Skeletal muscle satellite cell (primary cell): ENCODE measurements at regions not wholly inside any gene's neighbourhood (a gene's known extent, or its start where the extent isn't known, plus 50 kb on each side); places are given as distances from the start of the nearest gene placed in this dataset.
A peak's percentile ranks its signal among the peaks of the same experiment; 100 is the strongest.

Experiments
- H3K27me3 ChIP-seq: 2 replicates; pipeline ENCODE4 v1.7.0; 2013; ENCODE audit warnings: low read length; ENCODE audit not compliant: control insufficient read depth, insufficient read depth
- H3K36me3 ChIP-seq: 2 replicates; pipeline ENCODE4 v1.7.0; 2013; ENCODE audit warnings: mild to moderate bottlenecking, control low read depth, low read length; ENCODE audit not compliant: insufficient read depth
- H3K4me1 ChIP-seq: 2 replicates; pipeline ENCODE4 v1.7.0; 2013; ENCODE audit warnings: low read length; ENCODE audit not compliant: control insufficient read depth, insufficient read depth
- H3K4me2 ChIP-seq: 2 replicates; pipeline ENCODE4 v1.7.0; 2013; ENCODE audit warnings: mild to moderate bottlenecking, low read length
- H3K4me3 ChIP-seq: 2 replicates; pipeline ENCODE4 v1.7.0; 2013; ENCODE audit warnings: low read length
- H3K9ac ChIP-seq: 2 replicates; pipeline ENCODE4 v1.7.0; 2013; ENCODE audit warnings: mild to moderate bottlenecking, low read depth, low read length, moderate library complexity
- H3K9me3 ChIP-seq: replicated peaks from 2 replicates; pipeline ENCODE4 v1.7.0; 2013; ENCODE audit warnings: mild to moderate bottlenecking, control low read depth, low read length

DNA sequence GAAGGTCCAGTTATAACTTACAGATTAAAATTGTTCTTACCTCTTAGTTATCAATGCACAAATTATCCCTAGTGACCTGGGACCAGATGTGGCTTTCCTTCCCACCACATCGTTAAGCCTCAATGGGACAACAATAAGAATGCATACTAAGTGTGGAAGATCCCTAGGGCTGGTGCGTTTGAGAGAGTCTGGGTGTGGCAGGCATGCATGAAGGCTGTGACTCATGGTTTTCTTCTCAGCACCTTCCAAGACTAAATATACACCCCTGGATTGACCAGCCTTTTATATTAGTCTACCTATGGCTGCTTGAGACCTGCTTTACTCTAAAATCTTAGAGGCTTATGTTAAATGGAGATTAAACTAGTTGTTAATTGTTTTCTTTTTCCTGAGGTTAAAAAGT lies 261.7 kb upstream of the SLC14A2 start:
- H3K9ac ChIP-seq, result no peak overlapping the region
- no peak overlapping the region for H3K4me2 ChIP-seq
- no peaks in the 10 kb centered on the region for H3K36me3 ChIP-seq
- no peak overlapping the region for H3K4me3 ChIP-seq
- H3K27me3 ChIP-seq, result peaks cover 21% of the 10 kb centered on the region
- no peaks in the 10 kb centered on the region for H3K4me1 ChIP-seq
- no peaks in the 10 kb centered on the region for H3K9me3 ChIP-seq

DNA sequence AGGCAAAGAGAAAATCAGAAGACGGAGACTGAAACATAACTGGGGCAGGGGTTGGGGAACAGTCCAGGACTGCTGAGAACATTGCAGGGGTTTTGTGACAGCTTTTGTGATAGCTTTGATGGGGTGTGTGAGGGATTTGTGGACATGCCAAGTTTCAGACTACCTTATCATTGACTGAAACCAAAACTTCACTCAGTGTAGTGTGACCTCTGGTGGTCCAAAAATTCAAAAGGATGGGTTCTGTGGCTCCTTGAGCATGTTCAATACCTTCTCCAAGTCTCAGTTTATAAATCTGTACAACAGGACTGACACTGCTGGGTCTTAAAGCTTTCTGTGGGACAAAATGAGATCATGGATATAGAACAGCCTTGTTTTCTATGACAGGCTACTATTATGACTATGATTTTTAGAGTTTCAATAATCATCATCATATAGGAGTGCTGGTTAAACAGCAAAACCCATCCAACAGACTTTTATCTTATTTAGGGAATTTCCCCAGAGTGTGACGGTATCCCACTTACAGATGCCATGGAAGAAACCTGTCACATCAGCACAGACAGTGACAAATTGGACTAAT lies 259.2 kb upstream of the SLC14A2 start:
- Histone ChIP-seq H3K27me3 (peaks cover 28% of the 10 kb centered on the region), H3K36me3 (no peaks in the 10 kb centered on the region), H3K4me3 (no peak overlapping the region), H3K4me2 (no peak overlapping the region), H3K9ac (no peak overlapping the region), H3K4me1 (no peaks in the 10 kb centered on the region), H3K9me3 (no peaks in the 10 kb centered on the region)

DNA sequence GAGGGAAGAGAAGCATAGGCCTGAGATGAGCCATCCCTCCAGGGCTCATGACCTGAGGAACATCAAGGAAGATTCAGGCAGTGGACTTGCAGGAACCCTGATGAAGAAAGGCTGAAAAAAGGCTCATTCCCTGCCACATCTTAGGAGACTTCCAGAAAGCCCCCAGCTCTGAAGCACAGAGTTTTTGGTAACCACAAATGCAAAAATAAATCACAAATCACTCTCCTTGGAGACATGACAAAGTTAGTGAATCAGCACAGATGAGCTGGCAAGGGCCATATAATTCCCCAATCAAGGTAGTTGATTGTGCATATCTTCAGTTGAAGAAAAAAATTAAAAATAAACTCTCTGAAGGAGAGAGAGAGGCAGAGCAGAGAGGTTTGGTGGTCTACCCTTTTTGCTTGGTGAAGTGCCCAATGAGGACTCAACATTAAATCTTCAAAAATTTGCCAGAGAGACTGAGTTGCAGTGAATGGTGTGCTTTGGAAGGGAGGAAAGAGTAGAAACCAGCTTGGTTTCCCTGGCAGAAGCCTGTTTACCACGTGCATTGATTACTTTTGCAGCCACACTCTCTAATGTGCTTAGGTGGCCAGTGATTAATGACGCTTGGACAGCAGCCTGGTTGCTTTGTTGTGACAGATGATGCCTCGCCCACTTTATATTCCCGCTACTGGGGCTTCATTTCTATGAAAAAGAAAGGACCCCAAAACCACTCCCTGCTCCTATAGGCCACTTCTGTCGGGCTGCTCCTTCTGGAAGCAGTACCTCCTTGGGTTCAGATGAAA lies 257.4 kb upstream of the SLC14A2 start:
- Histone ChIP-seq H3K9me3 (no peaks in the 10 kb centered on the region), H3K9ac (no peak overlapping the region), H3K4me2 (no peak overlapping the region), H3K27me3 (peaks cover 39% of the 10 kb centered on the region), H3K4me3 (no peak overlapping the region), H3K4me1 (peaks cover 5% of the 10 kb centered on the region), H3K36me3 (no peaks in the 10 kb centered on the region)

DNA sequence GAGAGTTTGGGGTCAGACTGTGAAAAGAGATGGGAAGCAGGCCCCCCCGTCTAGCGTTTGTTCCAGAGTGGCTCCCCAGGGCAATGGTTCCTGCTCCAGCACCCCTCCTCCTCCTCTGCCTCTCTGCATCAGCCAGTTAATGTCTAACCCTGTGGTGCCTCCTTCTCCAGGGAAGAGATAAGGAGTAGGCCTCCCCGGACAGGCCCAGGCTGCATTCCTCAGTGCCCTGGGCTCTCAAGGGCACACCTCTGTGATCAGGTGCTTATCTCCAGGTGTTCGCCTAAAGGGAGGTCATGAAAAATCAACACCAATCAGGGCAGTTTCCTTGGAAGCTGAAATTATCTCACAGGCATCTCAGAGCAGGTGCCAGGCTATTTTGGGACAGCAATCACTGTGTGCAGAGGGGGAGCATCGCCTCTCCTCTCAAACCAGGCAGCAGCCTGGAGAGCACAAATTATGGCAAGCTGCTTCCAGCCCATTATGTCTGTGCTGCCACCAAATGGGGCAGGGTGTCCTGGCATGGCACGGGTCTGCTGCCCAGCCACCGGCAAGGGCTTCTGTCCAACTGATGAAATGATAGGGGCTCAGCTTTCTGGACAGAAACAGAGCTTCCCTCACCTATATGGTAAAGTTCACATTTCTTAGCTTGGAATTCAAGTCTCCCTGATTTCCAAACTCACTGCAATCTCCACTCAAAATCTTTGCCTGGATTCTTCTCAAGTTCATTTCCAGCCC lies 255.8 kb upstream of the SLC14A2 start:
- Histone ChIP-seq H3K4me3 (no peak overlapping the region), H3K9me3 (no peaks in the 10 kb centered on the region), H3K9ac (no peak overlapping the region), H3K36me3 (no peaks in the 10 kb centered on the region), H3K4me1 (peaks cover 5% of the 10 kb centered on the region), H3K27me3 (peaks cover 50% of the 10 kb centered on the region), H3K4me2 (no peak overlapping the region)

DNA sequence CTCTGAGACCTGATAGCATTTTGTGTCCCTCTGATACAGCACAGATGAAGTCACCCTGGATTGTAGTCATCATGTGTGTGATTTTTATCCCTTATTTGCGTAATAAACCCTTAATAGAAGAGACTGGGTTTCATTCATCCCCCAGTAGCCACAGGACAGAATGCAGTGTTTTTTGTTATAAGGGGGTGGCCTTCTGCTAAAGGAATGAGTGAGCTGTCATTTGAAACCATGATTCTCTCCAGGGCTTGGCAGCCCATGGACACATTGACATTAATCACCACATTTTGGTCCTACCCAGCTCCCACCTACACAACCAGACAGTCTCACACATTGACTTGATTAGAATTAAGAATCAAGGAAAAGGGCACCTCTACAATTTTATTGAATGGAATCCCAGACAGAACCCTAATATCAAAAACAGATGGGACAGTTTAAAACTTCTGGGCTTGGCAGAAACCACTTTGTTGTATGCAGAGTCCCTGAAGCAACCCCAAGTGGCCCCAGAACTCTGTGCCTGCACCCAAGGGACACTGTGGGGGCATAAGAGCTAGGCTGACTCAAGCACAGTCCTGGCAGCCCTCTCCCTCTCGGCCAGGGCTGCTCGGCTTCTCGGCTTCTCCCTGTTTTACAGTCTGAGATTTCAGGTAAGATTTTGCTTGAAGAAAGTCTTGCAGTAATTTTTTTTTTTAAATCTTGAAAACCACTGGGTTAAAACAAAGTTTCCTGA lies 254.0 kb upstream of the SLC14A2 start:
- Histone ChIP-seq H3K36me3 (no peaks in the 10 kb centered on the region), H3K4me3 (no peak overlapping the region), H3K9me3 (no peaks in the 10 kb centered on the region), H3K9ac (no peak overlapping the region), H3K27me3 (peaks cover 64% of the 10 kb centered on the region), H3K4me1 (peaks cover 5% of the 10 kb centered on the region), H3K4me2 (no peak overlapping the region)

DNA sequence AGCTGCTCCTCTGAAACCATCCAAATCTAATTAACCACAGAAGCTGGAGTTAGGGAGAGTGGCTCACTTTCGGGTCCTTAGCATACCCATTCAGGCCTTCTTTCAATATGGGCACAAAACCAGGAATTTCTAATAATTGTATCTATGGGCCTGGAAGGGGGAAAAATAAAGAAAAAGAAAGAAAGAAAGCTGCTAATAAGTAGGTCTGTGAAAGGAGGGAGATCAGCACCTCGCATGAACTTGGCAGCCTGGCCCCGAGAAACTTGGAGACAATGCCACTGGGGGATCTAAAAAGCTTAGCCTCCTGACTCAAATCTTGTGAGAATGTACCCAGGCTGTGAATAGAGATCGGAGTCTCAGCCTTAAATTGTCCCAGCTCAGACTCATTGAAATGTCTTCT lies 252.1 kb upstream of the SLC14A2 start:
- peaks cover 5% of the 10 kb centered on the region for H3K4me1 ChIP-seq
- H3K9me3 ChIP-seq, result no peaks in the 10 kb centered on the region
- no peak overlapping the region for H3K4me2 ChIP-seq
- no peak overlapping the region for H3K4me3 ChIP-seq
- H3K36me3 ChIP-seq, result no peaks in the 10 kb centered on the region
- H3K27me3 ChIP-seq, result peaks cover 72% of the 10 kb centered on the region
- no peak overlapping the region for H3K9ac ChIP-seq

DNA sequence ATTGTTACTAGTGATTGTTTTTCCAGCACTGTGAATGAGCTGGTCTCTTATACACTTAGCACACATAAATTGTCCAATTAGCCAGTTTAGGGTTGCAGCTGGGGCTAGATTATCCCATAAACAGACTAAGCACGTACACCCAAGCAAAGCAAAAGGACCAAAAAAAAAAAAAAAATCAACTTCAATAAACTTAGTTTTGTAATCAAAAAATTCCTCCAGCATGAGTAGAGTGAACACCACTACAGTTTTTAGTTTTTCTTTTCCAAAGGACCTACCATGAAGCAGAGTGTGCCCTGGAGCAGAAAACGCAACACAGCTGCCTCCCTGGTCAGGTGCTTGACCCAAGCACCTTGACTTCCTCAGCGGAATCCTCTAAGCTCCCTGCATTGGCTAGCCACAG lies 249.4 kb upstream of the SLC14A2 start:
- Histone ChIP-seq H3K9me3 (no peaks in the 10 kb centered on the region), H3K9ac (no peak overlapping the region), H3K4me2 (no peak overlapping the region), H3K4me1 (peaks cover 11% of the 10 kb centered on the region), H3K27me3 (peaks cover 51% of the 10 kb centered on the region), H3K4me3 (no peak overlapping the region), H3K36me3 (no peaks in the 10 kb centered on the region)

DNA sequence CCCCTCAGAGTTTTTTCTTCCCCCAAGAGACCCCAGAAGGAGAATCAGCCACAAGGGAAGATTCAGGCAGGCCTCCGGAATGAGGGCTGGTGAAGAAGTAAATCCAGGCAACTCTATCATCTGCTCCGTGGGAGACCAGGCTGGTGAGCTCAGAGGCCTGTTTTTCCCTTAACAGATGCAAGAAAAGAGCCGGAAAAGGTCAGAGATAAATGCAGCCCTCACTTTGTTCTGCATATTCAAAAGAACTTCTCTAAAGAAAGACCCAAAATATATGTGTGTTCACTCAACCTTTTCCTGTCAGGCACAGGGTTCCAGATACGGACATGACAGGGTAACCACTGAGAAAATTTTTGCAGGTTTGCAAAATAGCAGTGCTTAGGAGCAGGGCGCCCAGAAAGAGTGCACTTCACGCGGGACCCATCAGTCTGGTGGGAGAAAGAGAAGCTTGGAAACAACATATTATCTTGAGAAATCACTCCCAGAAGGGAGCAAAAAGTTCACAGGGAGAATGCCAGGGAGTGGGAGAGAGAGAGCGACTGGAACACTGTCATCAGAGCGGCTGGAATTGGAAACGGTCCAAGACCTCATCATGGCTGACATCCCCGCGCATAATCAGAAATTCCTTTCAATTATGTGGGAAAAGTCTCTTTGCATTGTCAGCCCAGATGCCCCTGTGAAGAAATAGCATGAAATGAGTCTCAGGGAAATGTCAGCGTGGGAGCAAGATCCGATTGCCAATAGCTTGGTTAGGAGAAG lies 244.8 kb upstream of the SLC14A2 start:
- H3K4me1 ChIP-seq, result peaks cover 10% of the 10 kb centered on the region
- peaks cover 15% of the 10 kb centered on the region for H3K27me3 ChIP-seq
- H3K4me3 ChIP-seq, result no peak overlapping the region
- H3K36me3 ChIP-seq, result no peaks in the 10 kb centered on the region
- H3K4me2 ChIP-seq, result peak overlapping the region; percentile 42
- no peaks in the 10 kb centered on the region for H3K9me3 ChIP-seq
- no peak overlapping the region for H3K9ac ChIP-seq

DNA sequence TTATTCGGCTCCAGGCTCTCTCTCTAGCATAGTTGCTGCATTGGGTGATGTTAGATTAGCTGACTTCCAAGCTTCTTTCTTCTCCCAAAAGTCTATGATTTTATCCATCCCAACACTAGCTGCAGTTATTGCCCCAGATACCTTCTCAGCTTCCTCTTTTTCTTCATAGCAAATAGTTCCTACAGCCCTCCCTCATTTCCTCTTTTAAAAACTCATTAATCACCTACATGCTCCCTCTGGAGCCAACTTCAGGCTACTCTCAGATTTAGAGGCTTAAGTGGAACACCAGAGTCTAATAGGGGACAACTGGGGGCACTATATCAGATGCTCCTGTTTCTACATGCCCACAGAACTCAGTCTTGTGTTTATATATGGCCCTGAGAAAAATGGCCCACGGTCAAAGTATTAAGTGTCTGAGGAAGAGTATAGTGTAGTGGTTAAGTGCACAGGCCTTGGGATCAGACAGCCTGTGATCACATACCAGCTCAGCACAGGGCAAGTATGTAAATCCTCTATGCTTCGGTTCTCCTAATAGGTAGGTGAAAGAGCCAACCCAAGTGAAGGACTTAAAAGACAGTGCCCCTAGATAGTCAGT lies 241.9 kb upstream of the SLC14A2 start:
- Histone ChIP-seq H3K4me3 (no peak overlapping the region), H3K9ac (no peak overlapping the region), H3K4me1 (peaks cover 14% of the 10 kb centered on the region), H3K27me3 (no peaks in the 10 kb centered on the region), H3K9me3 (no peaks in the 10 kb centered on the region), H3K36me3 (no peaks in the 10 kb centered on the region), H3K4me2 (no peak overlapping the region)

DNA sequence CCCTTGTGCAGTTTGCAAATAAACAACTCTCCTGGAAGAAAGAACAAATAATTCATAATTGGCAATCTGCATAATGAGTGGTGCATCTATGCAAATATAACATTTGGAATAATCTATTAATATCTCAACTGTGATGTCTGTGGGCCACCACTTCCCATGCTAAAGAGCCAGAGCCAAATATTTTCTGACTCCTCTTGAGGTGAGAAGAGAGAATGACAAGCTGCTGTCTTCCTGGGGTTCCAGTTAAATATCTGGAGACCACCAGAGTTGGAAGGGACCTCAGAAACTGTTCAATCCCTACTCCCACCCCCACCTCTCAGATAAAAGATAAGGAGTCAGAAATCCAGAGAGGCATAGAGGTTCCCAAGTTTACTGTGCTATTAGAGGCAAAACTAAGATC lies 241.0 kb upstream of the SLC14A2 start:
- H3K36me3 ChIP-seq, result no peaks in the 10 kb centered on the region
- H3K27me3 ChIP-seq, result no peaks in the 10 kb centered on the region
- no peak overlapping the region for H3K9ac ChIP-seq
- H3K4me2 ChIP-seq, result no peak overlapping the region
- no peak overlapping the region for H3K4me3 ChIP-seq
- H3K4me1 ChIP-seq, result peaks cover 14% of the 10 kb centered on the region
- no peaks in the 10 kb centered on the region for H3K9me3 ChIP-seq
